ENCODE measurements at regions not wholly inside any gene's neighbourhood (a gene's known extent, or its start where the extent isn't known, plus 50 kb on each side); places are given as distances from the start of the nearest gene placed in this dataset.

GRCh38 chr21:35163411-35163810 is 114.3 kb upstream of the RUNX1 start:
- no peak for TF ChIP-seq POLR2A (IDR thresholded peaks at IDR 0.05; ENCODE audit: low read length)
- TF ChIP-seq GATA1 (IDR thresholded peaks at IDR 0.05; ENCODE audit: low read depth, low read length), result no peak

All from erythroblast (primary cell).